ENCODE measurements at regions not wholly inside any gene's neighbourhood (a gene's known extent, or its start where the extent isn't known, plus 50 kb on each side); places are given as distances from the start of the nearest gene placed in this dataset.

- no peak for TF ChIP-seq CTCF (conservative IDR thresholded peaks at IDR 0.05)
- no peak overlapping the region for H3K27ac ChIP-seq
These were observed 262.7 kb upstream of the FN1 start for GRCh38 chr2:215698566-215698965.

GRCh38 chr2:215697496-215697895, 261.6 kb upstream of the FN1 start:
- no peak for TF ChIP-seq CTCF (conservative IDR thresholded peaks at IDR 0.05)
- no peak overlapping the region for H3K27ac ChIP-seq

- no peak overlapping the region for H3K27ac ChIP-seq
- no peak for TF ChIP-seq CTCF (conservative IDR thresholded peaks at IDR 0.05)
These were observed 261.1 kb upstream of the FN1 start for GRCh38 chr2:215697003-215697402.

- H3K27ac ChIP-seq, result no peak overlapping the region
- no peak for TF ChIP-seq CTCF (conservative IDR thresholded peaks at IDR 0.05)
These were observed 260.0 kb upstream of the FN1 start for GRCh38 chr2:215695861-215696260.

GRCh38 chr2:215693999-215694580, 258.2 kb upstream of the FN1 start:
- H3K27ac ChIP-seq, result no peak overlapping the region
- no peak for TF ChIP-seq CTCF (conservative IDR thresholded peaks at IDR 0.05)

- no peak overlapping the region for H3K27ac ChIP-seq
- TF ChIP-seq CTCF (conservative IDR thresholded peaks at IDR 0.05), result no peak
These were observed 257.5 kb upstream of the FN1 start for GRCh38 chr2:215693193-215693998.

- no peak for TF ChIP-seq CTCF (conservative IDR thresholded peaks at IDR 0.05)
- no peak overlapping the region for H3K27ac ChIP-seq
These were observed 256.7 kb upstream of the FN1 start for GRCh38 chr2:215692387-215693079.

Measured in VCaP (cell line).